K562 (cell line): ENCODE measurements at regions not wholly inside any gene's neighbourhood (a gene's known extent, or its start where the extent isn't known, plus 50 kb on each side); places are given as distances from the start of the nearest gene placed in this dataset.

Experiments used
- CTCF ChIP-seq, 3 experiments: IDR thresholded peaks in 2 of 3; conservative IDR thresholded peaks in 1 of 3; 2 replicates each; pipeline ENCODE4 v1.5.1; 2011 to 2012; ENCODE audit warnings: low read length in 3 of 3, mild to moderate bottlenecking in 3 of 3, control low read depth in 2 of 3, improper control_type of control experiment in 1 of 3, inconsistent platforms in 1 of 3, low read depth in 1 of 3, mixed read lengths in 1 of 3, moderate library complexity in 1 of 3; ENCODE audit not compliant: insufficient read depth in 2 of 3
- FUS ChIP-seq: fragments of 200-400 bp; formaldehyde crosslinking; optimal IDR thresholded peaks from 2 replicates; pipeline ENCODE3; 2017; ENCODE audit warnings: low read depth, low read length
- MCM2 ChIP-seq: fragments of 450-650 bp; IDR thresholded peaks from 2 replicates; pipeline ENCODE4 v1.6.1; 2017; ENCODE audit warnings: low read depth, mild to moderate bottlenecking
- NR3C1 ChIP-seq: sonication (generic); formaldehyde crosslinking; IDR thresholded peaks from 2 replicates; pipeline ENCODE4 v1.8.1; 2022; ENCODE audit warnings: missing genetic modification reagents
- SPI1 ChIP-seq: IDR thresholded peaks from 2 replicates; pipeline ENCODE4 v1.6.1; 2011; ENCODE audit warnings: low read depth, low read length, control low read depth, borderline replicate concordance

GRCh38 chr2:206859330-206859739, 80.0 kb upstream of the CPO start:
- no peak for TF ChIP-seq SPI1
- no peak for TF ChIP-seq NR3C1 (CRISPR knock-in tag)
- no peak for TF ChIP-seq MCM2
- TF ChIP-seq CTCF (IDR thresholded peaks at IDR 0.05 in 2 of 3, conservative IDR thresholded peaks at IDR 0.05 in 1 of 3; ENCODE audit: insufficient read depth in 2 of 3, low read depth in 1 of 3, low read length in 3 of 3): no peak
- TF ChIP-seq FUS: no peak
